ENCODE measurements at regions not wholly inside any gene's neighbourhood (a gene's known extent, or its start where the extent isn't known, plus 50 kb on each side); places are given as distances from the start of the nearest gene placed in this dataset.

DNA sequence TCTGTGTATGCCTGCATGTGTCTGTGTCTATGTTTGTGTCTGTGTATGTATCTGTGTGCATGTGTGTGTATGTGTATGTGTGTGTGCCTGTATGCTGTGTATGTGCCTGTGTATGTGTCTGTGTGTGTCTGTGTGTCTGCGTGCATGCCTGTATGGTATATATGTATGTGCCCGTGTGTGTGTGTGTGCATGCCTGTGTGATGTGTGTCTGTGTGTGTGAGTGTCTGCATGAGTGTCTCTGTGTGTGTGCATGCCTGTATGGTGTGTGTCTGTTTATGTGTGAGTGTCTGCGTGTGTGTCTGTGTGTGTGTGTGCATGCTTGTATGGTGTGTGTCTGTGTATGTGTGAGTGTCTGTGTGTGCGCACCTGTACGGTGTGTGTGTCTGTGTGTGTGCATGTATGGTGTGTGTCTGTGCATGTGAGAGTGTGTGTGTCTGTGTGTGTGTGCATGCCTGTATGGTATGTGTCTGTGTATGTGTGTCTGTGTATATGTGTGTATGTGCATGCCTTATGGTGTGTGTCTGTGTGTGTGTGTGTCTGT is 137.1 kb upstream of the IRX2 start:
- H3K27me3 Mint-ChIP-seq (ENCODE audit: low read depth, poor library complexity) = peaks cover 22% of the 10 kb centered on the region
- no peaks in the 10 kb centered on the region for H3K9me3 Mint-ChIP-seq
- no peak overlapping the region for H3K4me3 Mint-ChIP-seq
- no peaks in the 10 kb centered on the region for H3K36me3 Mint-ChIP-seq (ENCODE audit: low read depth)
- H3K27ac Mint-ChIP-seq = no peak overlapping the region
- TF ChIP-seq, protein P1, sequence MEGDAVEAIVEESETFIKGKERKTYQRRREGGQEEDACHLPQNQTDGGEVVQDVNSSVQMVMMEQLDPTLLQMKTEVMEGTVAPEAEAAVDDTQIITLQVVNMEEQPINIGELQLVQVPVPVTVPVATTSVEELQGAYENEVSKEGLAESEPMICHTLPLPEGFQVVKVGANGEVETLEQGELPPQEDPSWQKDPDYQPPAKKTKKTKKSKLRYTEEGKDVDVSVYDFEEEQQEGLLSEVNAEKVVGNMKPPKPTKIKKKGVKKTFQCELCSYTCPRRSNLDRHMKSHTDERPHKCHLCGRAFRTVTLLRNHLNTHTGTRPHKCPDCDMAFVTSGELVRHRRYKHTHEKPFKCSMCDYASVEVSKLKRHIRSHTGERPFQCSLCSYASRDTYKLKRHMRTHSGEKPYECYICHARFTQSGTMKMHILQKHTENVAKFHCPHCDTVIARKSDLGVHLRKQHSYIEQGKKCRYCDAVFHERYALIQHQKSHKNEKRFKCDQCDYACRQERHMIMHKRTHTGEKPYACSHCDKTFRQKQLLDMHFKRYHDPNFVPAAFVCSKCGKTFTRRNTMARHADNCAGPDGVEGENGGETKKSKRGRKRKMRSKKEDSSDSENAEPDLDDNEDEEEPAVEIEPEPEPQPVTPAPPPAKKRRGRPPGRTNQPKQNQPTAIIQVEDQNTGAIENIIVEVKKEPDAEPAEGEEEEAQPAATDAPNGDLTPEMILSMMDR (IDR thresholded peaks at IDR 0.05) = no peak
- peaks cover under 1% of the 10 kb centered on the region for H3K4me1 Mint-ChIP-seq
- DNase-seq = no peak

GRCh38 chr5:2887481-2888348 is 136.2 kb upstream of the IRX2 start:
- Mint-ChIP-seq H3K9me3 (peaks cover 7% of the 10 kb centered on the region), H3K27ac (no peak overlapping the region), H3K4me1 (no peaks in the 10 kb centered on the region), H3K27me3 (ENCODE audit: low read depth, poor library complexity) (peaks cover 22% of the 10 kb centered on the region), H3K36me3 (ENCODE audit: low read depth) (no peaks in the 10 kb centered on the region), H3K4me3 (no peak overlapping the region)
- TF ChIP-seq, protein P1 (IDR thresholded peaks at IDR 0.05) = no peak
- DNase-seq = no peak

DNA sequence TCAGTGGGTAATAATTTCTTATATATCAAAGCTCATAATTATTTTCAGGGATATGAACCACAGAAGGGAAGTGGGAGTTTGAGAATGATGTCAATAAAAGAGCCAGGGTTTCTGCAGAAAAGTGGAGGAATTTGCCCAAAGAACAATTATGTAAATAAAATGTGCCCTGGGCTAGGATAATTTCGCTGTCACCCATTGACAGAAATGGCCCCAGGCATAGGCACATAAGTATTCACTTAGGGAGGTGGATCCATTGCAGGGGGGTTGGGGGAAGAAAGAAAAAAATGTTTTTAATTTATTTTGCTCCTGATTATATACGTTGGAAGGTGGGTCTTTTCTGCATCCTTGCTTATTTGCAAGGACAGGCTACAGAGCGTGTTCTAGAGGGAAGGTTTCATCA is 135.1 kb upstream of the IRX2 start:
- TF ChIP-seq, protein P1 (IDR thresholded peaks at IDR 0.05) = no peak
- Mint-ChIP-seq H3K27ac (no peak overlapping the region), H3K9me3 (peaks cover 13% of the 10 kb centered on the region), H3K4me3 (no peak overlapping the region), H3K36me3 (ENCODE audit: low read depth) (no peaks in the 10 kb centered on the region), H3K4me1 (no peaks in the 10 kb centered on the region), H3K27me3 (ENCODE audit: low read depth, poor library complexity) (peaks cover 19% of the 10 kb centered on the region)
- DNase-seq = no peak

DNA sequence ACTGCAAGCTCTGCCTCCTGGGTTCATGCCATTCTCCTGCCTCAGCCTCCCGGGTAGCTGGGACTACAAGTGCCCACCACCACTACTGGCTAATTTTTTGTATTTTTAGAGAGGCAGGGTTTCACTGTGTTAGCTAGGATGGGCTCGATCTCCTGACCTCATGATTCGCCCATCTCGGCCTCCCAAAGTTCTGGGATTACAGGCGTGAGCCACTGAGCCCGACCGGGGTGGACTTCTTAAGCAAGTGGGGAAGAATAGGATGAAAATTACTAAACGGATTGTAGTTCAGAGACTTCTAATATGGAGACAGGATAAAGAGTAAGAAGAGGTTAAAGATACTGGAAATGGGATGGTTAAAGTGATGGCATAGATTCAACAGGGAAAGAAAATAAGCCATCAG is 132.3 kb upstream of the IRX2 start:
- peaks cover 13% of the 10 kb centered on the region for H3K27me3 Mint-ChIP-seq (ENCODE audit: low read depth, poor library complexity)
- no peak for DNase-seq
- H3K36me3 Mint-ChIP-seq (ENCODE audit: low read depth) = no peaks in the 10 kb centered on the region
- peaks cover 39% of the 10 kb centered on the region for H3K9me3 Mint-ChIP-seq
- no peaks in the 10 kb centered on the region for H3K4me1 Mint-ChIP-seq
- H3K27ac Mint-ChIP-seq = no peak overlapping the region
- no peak overlapping the region for H3K4me3 Mint-ChIP-seq
- TF ChIP-seq, protein P1 (IDR thresholded peaks at IDR 0.05) = no peak

GRCh38 chr5:2879701-2880100 is 128.2 kb upstream of the IRX2 start:
- Mint-ChIP-seq H3K27ac (no peak overlapping the region), H3K9me3 (peaks cover 53% of the 10 kb centered on the region), H3K27me3 (ENCODE audit: low read depth, poor library complexity) (peaks cover 9% of the 10 kb centered on the region), H3K36me3 (ENCODE audit: low read depth) (no peaks in the 10 kb centered on the region), H3K4me1 (no peaks in the 10 kb centered on the region), H3K4me3 (no peak overlapping the region)
- DNase-seq = no peak
- TF ChIP-seq, protein P1 (IDR thresholded peaks at IDR 0.05) = no peak

DNA sequence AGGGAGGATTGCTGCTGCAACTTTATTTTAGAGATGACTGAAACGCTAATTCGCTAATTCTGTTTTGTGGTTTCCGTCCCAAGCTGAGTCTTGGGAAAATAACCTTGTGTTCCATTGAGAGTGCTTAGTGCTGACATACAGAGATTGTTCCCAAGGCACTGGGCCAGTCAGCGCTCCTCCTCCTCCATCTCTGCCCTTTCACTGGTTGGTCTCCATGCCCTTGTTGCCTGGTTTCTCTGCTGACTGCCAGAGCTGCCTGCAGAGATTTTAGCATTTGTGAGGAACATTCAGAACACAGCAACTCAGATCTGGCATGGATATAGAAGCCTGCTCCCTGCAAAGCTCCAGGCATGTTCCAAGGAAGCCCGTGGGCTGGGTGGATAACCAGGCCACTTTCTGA is 126.0 kb upstream of the IRX2 start:
- DNase-seq = no peak
- Mint-ChIP-seq H3K4me1 (no peaks in the 10 kb centered on the region), H3K27me3 (ENCODE audit: low read depth, poor library complexity) (peaks cover 8% of the 10 kb centered on the region)

More for the DNA sequence above, 126.0 kb upstream of the IRX2 start:
- no peak overlapping the region for H3K27ac Mint-ChIP-seq
- TF ChIP-seq, protein P1 (IDR thresholded peaks at IDR 0.05) = no peak
- H3K9me3 Mint-ChIP-seq = peaks cover 44% of the 10 kb centered on the region
- no peak overlapping the region for H3K4me3 Mint-ChIP-seq
- H3K36me3 Mint-ChIP-seq (ENCODE audit: low read depth) = no peaks in the 10 kb centered on the region
